ENCODE measurements at regions not wholly inside any gene's neighbourhood (a gene's known extent, or its start where the extent isn't known, plus 50 kb on each side); places are given as distances from the start of the nearest gene placed in this dataset.

- ChIA-PET POLR2A (no interaction called here), CTCF (no interaction called here)
- Histone ChIP-seq H3K27ac (ENCODE audit: low read depth in 1 of 2, low read length in 2 of 2) (no peak overlapping the region), H3K36me3 (ENCODE audit: insufficient read depth, low read length) (no peaks in the 10 kb centered on the region), H3K4me3 (ENCODE audit: low read length) (no peak overlapping the region), H3K9me3 (ENCODE audit: control insufficient read depth in 1 of 2, insufficient read depth in 1 of 2, low read length in 2 of 2) (peaks cover 0 to 3% of the 10 kb centered on the region in 2 experiments), H3K4me1 (ENCODE audit: insufficient read depth, low read length) (peaks cover 3% of the 10 kb centered on the region), H3K27me3 (ENCODE audit: control insufficient read depth in 1 of 2, insufficient read depth in 2 of 2, low read length in 2 of 2) (no peaks in the 10 kb centered on the region)
- no peaks in the 10 kb centered on the region for H3K9me3 Mint-ChIP-seq
- H3K4me1 Mint-ChIP-seq (ENCODE audit: low read depth) = no peaks in the 10 kb centered on the region
- no peak overlapping the region for H3K4me3 Mint-ChIP-seq
- H3K27me3 Mint-ChIP-seq = peaks cover 6% of the 10 kb centered on the region
- no peak overlapping the region for H3K27ac Mint-ChIP-seq
- intact Hi-C loops (cut with DNase I, micrococcal nuclease) = no loop called here
- H3K36me3 Mint-ChIP-seq (ENCODE audit: low read depth) = no peaks in the 10 kb centered on the region
- no peak for DNase-seq
- no peak for ATAC-seq (ENCODE audit: poor library complexity)
- TF ChIP-seq CTCF (IDR thresholded peaks at IDR 0.05) = no peak
Observed at GRCh38 chr7:41818765-41819398, 116.0 kb upstream of the INHBA start.

- TF ChIP-seq CTCF (IDR thresholded peaks at IDR 0.05) = no peak
- ChIA-PET CTCF (no interaction called here), POLR2A (no interaction called here)
- H3K4me1 Mint-ChIP-seq (ENCODE audit: low read depth) = no peaks in the 10 kb centered on the region
- no peaks in the 10 kb centered on the region for H3K27me3 Mint-ChIP-seq
- ATAC-seq (ENCODE audit: poor library complexity) (no peak), DNase-seq (peak in 2 of 14 experiments; percentile 4 to 15)
- no peaks in the 10 kb centered on the region for H3K36me3 Mint-ChIP-seq (ENCODE audit: low read depth)
- no peak overlapping the region for H3K27ac ChIP-seq (ENCODE audit: low read depth in 1 of 2, low read length in 2 of 2)
- H3K27me3 ChIP-seq (ENCODE audit: control insufficient read depth in 1 of 2, insufficient read depth in 2 of 2, low read length in 2 of 2) = no peaks in the 10 kb centered on the region
- H3K36me3 ChIP-seq (ENCODE audit: insufficient read depth, low read length) = no peaks in the 10 kb centered on the region
- no peak overlapping the region for H3K4me3 ChIP-seq (ENCODE audit: low read length)
- no peaks in the 10 kb centered on the region for H3K9me3 Mint-ChIP-seq
- H3K27ac Mint-ChIP-seq = no peak overlapping the region
- peaks cover 0 to 3% of the 10 kb centered on the region in 2 experiments for H3K9me3 ChIP-seq (ENCODE audit: control insufficient read depth in 1 of 2, insufficient read depth in 1 of 2, low read length in 2 of 2)
- intact Hi-C loops (cut with DNase I, micrococcal nuclease) = no loop called here
- H3K4me3 Mint-ChIP-seq = no peak overlapping the region
- H3K4me1 ChIP-seq (ENCODE audit: insufficient read depth, low read length) = peaks cover 3% of the 10 kb centered on the region
Observed at GRCh38 chr7:41817386-41817785, 114.5 kb upstream of the INHBA start.

GRCh38 chr7:41816111-41816510, 113.2 kb upstream of the INHBA start:
- no peak overlapping the region for H3K4me3 ChIP-seq (ENCODE audit: low read length)
- no peak overlapping the region for H3K4me3 Mint-ChIP-seq
- peak in 1 of 14 experiments; percentile 23 for DNase-seq
- intact Hi-C loops (cut with DNase I, micrococcal nuclease) = no loop called here
- TF ChIP-seq CTCF (IDR thresholded peaks at IDR 0.05) = no peak
- no peak for ATAC-seq (ENCODE audit: poor library complexity)
- no peaks in the 10 kb centered on the region for H3K27me3 Mint-ChIP-seq
- no peaks in the 10 kb centered on the region for H3K4me1 Mint-ChIP-seq (ENCODE audit: low read depth)
- H3K27ac Mint-ChIP-seq = no peak overlapping the region
- H3K9me3 ChIP-seq (ENCODE audit: control insufficient read depth in 1 of 2, insufficient read depth in 1 of 2, low read length in 2 of 2) = peaks cover 0 to 3% of the 10 kb centered on the region in 2 experiments
- no peaks in the 10 kb centered on the region for H3K27me3 ChIP-seq (ENCODE audit: control insufficient read depth in 1 of 2, insufficient read depth in 2 of 2, low read length in 2 of 2)
- no peaks in the 10 kb centered on the region for H3K36me3 Mint-ChIP-seq (ENCODE audit: low read depth)
- ChIA-PET CTCF (no interaction called here), POLR2A (no interaction called here)
- no peaks in the 10 kb centered on the region for H3K36me3 ChIP-seq (ENCODE audit: insufficient read depth, low read length)
- no peaks in the 10 kb centered on the region for H3K9me3 Mint-ChIP-seq
- H3K4me1 ChIP-seq (ENCODE audit: insufficient read depth, low read length) = peaks cover 3% of the 10 kb centered on the region
- no peak overlapping the region for H3K27ac ChIP-seq (ENCODE audit: low read depth in 1 of 2, low read length in 2 of 2)
